ENCODE measurements at regions not wholly inside any gene's neighbourhood (a gene's known extent, or its start where the extent isn't known, plus 50 kb on each side); places are given as distances from the start of the nearest gene placed in this dataset.

GRCh38 chr6:139825935-139826374 lies 451.5 kb upstream of the CITED2 start (continued):
- TF ChIP-seq, protein P1, sequence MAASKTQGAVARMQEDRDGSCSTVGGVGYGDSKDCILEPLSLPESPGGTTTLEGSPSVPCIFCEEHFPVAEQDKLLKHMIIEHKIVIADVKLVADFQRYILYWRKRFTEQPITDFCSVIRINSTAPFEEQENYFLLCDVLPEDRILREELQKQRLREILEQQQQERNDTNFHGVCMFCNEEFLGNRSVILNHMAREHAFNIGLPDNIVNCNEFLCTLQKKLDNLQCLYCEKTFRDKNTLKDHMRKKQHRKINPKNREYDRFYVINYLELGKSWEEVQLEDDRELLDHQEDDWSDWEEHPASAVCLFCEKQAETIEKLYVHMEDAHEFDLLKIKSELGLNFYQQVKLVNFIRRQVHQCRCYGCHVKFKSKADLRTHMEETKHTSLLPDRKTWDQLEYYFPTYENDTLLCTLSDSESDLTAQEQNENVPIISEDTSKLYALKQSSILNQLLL (CRISPR knock-in tag; IDR thresholded peaks at IDR 0.05; ENCODE audit: borderline replicate concordance): no peak
- no peak for TF ChIP-seq THRB (CRISPR knock-in tag; conservative IDR thresholded peaks at IDR 0.05)
- no peak for TF ChIP-seq COPS2 (conservative IDR thresholded peaks at IDR 0.05)
- TF ChIP-seq MTA2 (IDR thresholded peaks at IDR 0.05; ENCODE audit: low read depth): peak; percentile 69
- peak; percentile 59 for TF ChIP-seq BRD9 (IDR thresholded peaks at IDR 0.05; ENCODE audit: low read depth, partially characterized antibody)
- TF ChIP-seq ZFPM2 (CRISPR knock-in tag; IDR thresholded peaks at IDR 0.05): no peak
- no peak for TF ChIP-seq PPARD (CRISPR knock-in tag; IDR thresholded peaks at IDR 0.05)
- 0 out of 2 replicates have a peak, but pooled peaks have one; percentile 10 for TF ChIP-seq VEZF1 (CRISPR knock-in tag; IDR thresholded peaks at IDR 0.05)
- no peak for TF ChIP-seq ZNF780A (CRISPR knock-in tag; IDR thresholded peaks at IDR 0.05)
- TF ChIP-seq ZNF217 (CRISPR knock-in tag; IDR thresholded peaks at IDR 0.05): no peak
- TF ChIP-seq ZBTB7A (IDR thresholded peaks at IDR 0.05; ENCODE audit: borderline replicate concordance, control insufficient read depth, low read depth, low read length): no peak
- no peak for TF ChIP-seq POLR2AphosphoS2 (IDR thresholded peaks at IDR 0.05; ENCODE audit: low read length)
- TF ChIP-seq ZC3H8 (IDR thresholded peaks at IDR 0.05): no peak
- TF ChIP-seq THAP7 (CRISPR knock-in tag; IDR thresholded peaks at IDR 0.05): no peak
- TF ChIP-seq OTX1 (CRISPR knock-in tag; IDR thresholded peaks at IDR 0.05): no peak
- TF ChIP-seq NFATC3 (IDR thresholded peaks at IDR 0.05): no peak
- no peak for TF ChIP-seq ZNF347 (CRISPR knock-in tag; IDR thresholded peaks at IDR 0.05; ENCODE audit: low read depth)
- no peak for TF ChIP-seq ZNF644 (tag; IDR thresholded peaks at IDR 0.05; ENCODE audit: low read depth)
- no peak for TF ChIP-seq ZNF165 (CRISPR knock-in tag; IDR thresholded peaks at IDR 0.05; ENCODE audit: borderline replicate concordance)
- TF ChIP-seq NCOA6 (IDR thresholded peaks at IDR 0.05): 0 out of 2 replicates have a peak, but pooled peaks have one; percentile 19
- no peak for TF ChIP-seq GTF2E2 (tag; IDR thresholded peaks at IDR 0.05)
- no peak for TF ChIP-seq EGR1 (conservative IDR thresholded peaks at IDR 0.05)
- TF ChIP-seq JUN (IDR thresholded peaks at IDR 0.05; ENCODE audit: borderline replicate concordance, low read depth, low read length): no peak
- no peak for TF ChIP-seq JUN (CRISPR knock-in tag; IDR thresholded peaks at IDR 0.05; ENCODE audit: borderline replicate concordance)
- TF ChIP-seq CCNT2 (IDR thresholded peaks at IDR 0.05; ENCODE audit: borderline replicate concordance, extremely low read depth, insufficient read length, low read depth, low read length): peak; percentile 64
- no peak for TF ChIP-seq TRIM28 (IDR thresholded peaks at IDR 0.05)
- TF ChIP-seq CREBBP (IDR thresholded peaks at IDR 0.05; ENCODE audit: low read depth, low read length): no peak

Data from K562 (cell line).